ENCODE measurements at regions not wholly inside any gene's neighbourhood (a gene's known extent, or its start where the extent isn't known, plus 50 kb on each side); places are given as distances from the start of the nearest gene placed in this dataset.

DNA sequence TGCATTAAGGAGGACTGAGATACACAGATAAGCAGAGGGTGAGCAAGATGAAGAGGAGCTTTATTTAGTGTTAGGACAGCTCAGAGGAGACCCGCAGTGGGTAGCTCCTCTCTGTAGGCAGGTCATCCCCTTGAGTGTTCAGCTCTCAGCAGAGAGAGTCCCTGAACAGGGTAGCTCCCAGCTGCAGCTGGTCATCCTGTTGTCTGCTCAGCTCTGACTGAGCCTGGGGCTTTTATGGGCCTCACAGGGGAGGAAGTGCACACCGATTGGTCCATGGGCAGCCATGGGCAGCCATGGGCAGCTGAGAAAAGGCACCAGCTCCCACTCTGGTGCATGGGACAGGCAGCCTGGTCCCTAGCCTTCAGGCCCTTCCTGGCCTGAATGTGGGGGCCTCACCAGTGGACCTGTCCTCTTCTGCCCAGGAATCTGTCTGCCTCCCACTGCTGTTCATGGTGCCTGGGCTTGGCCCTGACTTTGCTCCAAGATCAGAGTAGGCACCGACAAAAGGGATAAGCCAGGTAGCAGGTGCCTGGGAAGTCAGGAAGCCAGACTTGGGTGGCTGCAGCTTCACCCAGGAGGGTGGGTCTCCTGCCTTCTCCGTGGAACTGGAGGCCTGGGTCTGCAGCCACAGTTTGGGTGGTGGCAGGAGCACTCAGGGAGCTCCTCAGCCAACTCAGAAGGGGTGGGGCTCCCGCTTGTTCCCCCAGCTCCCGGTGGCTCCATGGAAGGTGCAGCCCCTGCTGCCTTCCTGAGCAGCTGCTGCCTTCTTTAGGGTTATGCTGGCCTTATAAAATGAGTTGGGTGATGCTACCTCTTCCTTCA lies 54.7 kb downstream of the MYEOV start:
- Histone ChIP-seq H3K27me3 (peaks cover 0 to 4% (median 0%) of the 10 kb centered on the region in 4 donors), H3K4me3 (no peak overlapping the region), H3K4me1 (peaks cover 4 to 17% (median 7%) of the 10 kb centered on the region in 3 donors), H3K27ac (no peak overlapping the region), H3K36me3 (no peaks in the 10 kb centered on the region), H3K9me3 (peaks cover 0 to 4% (median 0%) of the 10 kb centered on the region in 3 donors)
- WGBS, 2 donors, result 83 to 97% methylated on average over 5 of the region's 6 CpGs
- TF ChIP-seq CTCF (IDR thresholded peaks at IDR 0.05) (no peak), POLR2A (IDR thresholded peaks at IDR 0.05) (no peak)
- no peak for DNase-seq
- intact Hi-C loops (cut with DNase I), result no loop called here

DNA sequence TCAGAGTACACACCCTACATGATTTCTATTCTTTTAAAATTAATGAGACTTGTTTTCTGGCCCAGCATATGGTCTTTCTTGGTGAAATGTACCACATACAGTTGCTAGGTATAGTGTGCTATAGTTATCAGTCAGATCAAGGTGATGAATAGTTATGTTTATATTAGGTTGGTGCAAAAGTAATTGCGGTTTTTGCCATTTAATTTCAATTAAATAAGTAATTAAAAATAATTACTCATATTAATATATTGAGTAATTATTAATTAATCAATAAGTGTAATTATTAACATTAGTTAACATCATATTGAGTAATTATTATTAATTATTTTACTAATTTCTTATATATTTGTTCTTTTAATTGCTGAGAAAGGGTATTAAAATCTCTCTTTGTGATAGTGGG lies 56.1 kb downstream of the MYEOV start:
- Histone ChIP-seq H3K36me3 (no peaks in the 10 kb centered on the region), H3K4me1 (peaks cover 4 to 25% (median 8%) of the 10 kb centered on the region in 3 donors), H3K4me3 (no peak overlapping the region), H3K27ac (no peak overlapping the region), H3K27me3 (peaks cover 0 to 12% (median 0%) of the 10 kb centered on the region in 4 donors), H3K9me3 (peaks cover 0 to 4% (median 0%) of the 10 kb centered on the region in 3 donors)
- intact Hi-C loops (cut with DNase I), result no loop called here
- TF ChIP-seq CTCF (IDR thresholded peaks at IDR 0.05) (no peak), POLR2A (IDR thresholded peaks at IDR 0.05) (no peak)
- no peak for DNase-seq
- WGBS, 2 donors, result 75 to 91% methylated on average over 1 of the region's 1 CpG

DNA sequence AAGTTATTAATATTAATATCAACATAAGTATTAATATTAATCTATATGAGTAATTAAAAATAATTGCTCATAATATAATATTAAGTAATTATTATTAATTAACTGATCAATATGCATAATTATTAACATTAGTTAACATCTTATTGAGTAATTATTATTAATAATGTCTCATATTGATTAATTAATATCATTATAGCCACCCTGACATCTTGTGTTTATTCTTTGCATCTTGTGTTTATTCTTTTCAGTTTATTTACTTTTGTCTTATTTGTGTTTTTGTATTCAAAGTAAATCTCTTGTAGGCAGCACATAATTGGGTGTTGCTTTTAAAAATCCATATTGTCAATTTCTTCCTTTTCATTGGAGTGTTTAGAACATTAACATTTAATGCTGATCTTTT lies 56.6 kb downstream of the MYEOV start:
- no peak overlapping the region for H3K4me3 ChIP-seq
- TF ChIP-seq POLR2A (IDR thresholded peaks at IDR 0.05) (no peak), CTCF (IDR thresholded peaks at IDR 0.05) (no peak)
- intact Hi-C loops (cut with DNase I), result no loop called here
- H3K9me3 ChIP-seq, result peaks cover 0 to 4% (median 0%) of the 10 kb centered on the region in 3 donors
- H3K27ac ChIP-seq, result no peak overlapping the region
- peaks cover 0 to 16% (median 0%) of the 10 kb centered on the region in 4 donors for H3K27me3 ChIP-seq
- no peak for DNase-seq
- no peaks in the 10 kb centered on the region for H3K36me3 ChIP-seq
- H3K4me1 ChIP-seq, result peaks cover 4 to 25% (median 8%) of the 10 kb centered on the region in 3 donors

GRCh38 chr11:69351460-69351859 lies 57.5 kb downstream of the MYEOV start:
- Histone ChIP-seq H3K27ac (no peak overlapping the region), H3K4me1 (peaks cover 4 to 25% (median 8%) of the 10 kb centered on the region in 3 donors), H3K36me3 (no peaks in the 10 kb centered on the region), H3K4me3 (no peak overlapping the region), H3K27me3 (peaks cover 0 to 24% (median 0%) of the 10 kb centered on the region in 4 donors), H3K9me3 (peaks cover 0 to 4% (median 0%) of the 10 kb centered on the region in 3 donors)
- no peak for DNase-seq
- intact Hi-C loops (cut with DNase I), result no loop called here
- TF ChIP-seq POLR2A (IDR thresholded peaks at IDR 0.05) (no peak), CTCF (IDR thresholded peaks at IDR 0.05) (no peak)

GRCh38 chr11:69352166-69352565 lies 58.2 kb downstream of the MYEOV start:
- peaks cover 4 to 25% (median 8%) of the 10 kb centered on the region in 3 donors for H3K4me1 ChIP-seq
- no peaks in the 10 kb centered on the region for H3K36me3 ChIP-seq
- no peak for DNase-seq
- WGBS, 2 donors, result 79 to 100% methylated on average over 2 of the region's 2 CpGs
- H3K27ac ChIP-seq, result no peak overlapping the region
- no peak for TF ChIP-seq CTCF (IDR thresholded peaks at IDR 0.05)
- TF ChIP-seq POLR2A (IDR thresholded peaks at IDR 0.05), result no peak
- intact Hi-C loops (cut with DNase I), result no loop called here
- no peak overlapping the region for H3K4me3 ChIP-seq
- H3K27me3 ChIP-seq, result peaks cover 0 to 30% (median 0%) of the 10 kb centered on the region in 4 donors
- peaks cover 0 to 4% (median 0%) of the 10 kb centered on the region in 3 donors for H3K9me3 ChIP-seq

Data from esophagus squamous epithelium (tissue), 5 donors.